ENCODE measurements at regions not wholly inside any gene's neighbourhood (a gene's known extent, or its start where the extent isn't known, plus 50 kb on each side); places are given as distances from the start of the nearest gene placed in this dataset.

DNA sequence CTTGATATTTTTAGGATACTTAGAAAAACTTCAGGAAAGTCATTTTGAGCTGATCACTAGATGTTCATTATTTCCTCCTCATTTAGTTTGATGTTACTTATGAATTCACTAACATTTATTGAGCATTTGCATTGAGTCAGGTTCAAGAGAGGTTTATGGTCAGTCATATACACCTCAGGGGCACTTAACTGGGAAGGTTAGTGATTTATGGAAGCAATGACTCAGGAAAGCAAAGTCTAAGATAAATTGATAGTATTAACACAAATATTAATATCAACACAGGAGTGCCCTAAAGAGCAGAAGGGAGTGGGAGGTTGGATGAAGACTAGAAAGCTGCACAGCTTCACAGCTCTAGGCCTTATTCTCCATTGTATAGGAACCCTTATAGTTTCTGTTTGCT, 177.0 kb upstream of the TNFAIP3 start:
- Histone ChIP-seq H4K20me1 (replicated peaks in 1 of 2; ENCODE audit: control insufficient read depth in 1 of 2, insufficient read depth in 2 of 2, low read length in 2 of 2) (no peaks in the 10 kb centered on the region), H2BK20ac (ENCODE audit: low read length) (no peak overlapping the region), H3K79me2 (ENCODE audit: control insufficient read depth in 1 of 2, insufficient read depth in 2 of 2, low read length in 2 of 2) (no peaks in the 10 kb centered on the region), H2BK12ac (ENCODE audit: low read depth, low read length) (no peak overlapping the region), H3K56ac (replicated peaks; ENCODE audit: insufficient read length, low read depth, low read length) (no peak overlapping the region), H2AK5ac (ENCODE audit: low read depth, low read length) (no peak overlapping the region), H2BK5ac (ENCODE audit: low read depth, low read length) (no peak overlapping the region), H3K18ac (ENCODE audit: extremely low read depth, low read length) (no peak overlapping the region), H3K23me2 (ENCODE audit: low read depth, low read length) (no peaks in the 10 kb centered on the region), H4K8ac (ENCODE audit: extremely low read depth, insufficient read depth, low read length) (no peak overlapping the region), H3K23ac (ENCODE audit: insufficient read length) (no peak overlapping the region), H4K5ac (ENCODE audit: insufficient read length, low read depth, low read length) (no peak overlapping the region), H3K4me3 (ENCODE audit: extremely low read depth in 1 of 4, insufficient read depth in 2 of 4, low read depth in 3 of 4, low read length in 4 of 4) (no peak overlapping the region), H3K4ac (replicated peaks; ENCODE audit: insufficient read length, low read depth, low read length) (no peak overlapping the region), H3K14ac (ENCODE audit: insufficient read length) (no peak overlapping the region), H3K27me3 (replicated peaks in 1 of 4; ENCODE audit: control insufficient read depth in 3 of 4, extremely low read depth in 1 of 4, insufficient read depth in 3 of 4, low read length in 3 of 4) (no peaks in the 10 kb centered on the region), H3K27ac (ENCODE audit: low read depth, low read length) (no peak overlapping the region), H3K79me1 (ENCODE audit: low read depth, low read length) (no peaks in the 10 kb centered on the region), H3K4me2 (ENCODE audit: insufficient read depth in 1 of 2, low read depth in 2 of 2, low read length in 2 of 2) (no peak overlapping the region), H3K9ac (replicated peaks in 1 of 4; ENCODE audit: extremely low read depth in 1 of 4, low read depth in 3 of 4, low read length in 3 of 4) (no peak overlapping the region), H3K9me3 (ENCODE audit: insufficient read depth in 2 of 2, low read depth in 1 of 2, low read length in 1 of 2) (no peaks in the 10 kb centered on the region), H4K91ac (replicated peaks; ENCODE audit: insufficient read length, low read length) (no peak overlapping the region), H2BK15ac (ENCODE audit: low read length) (no peak overlapping the region), H3K4me1 (replicated peaks in 1 of 4; ENCODE audit: control insufficient read depth in 3 of 4, insufficient read depth in 4 of 4, low read length in 3 of 4) (no peaks in the 10 kb centered on the region), H2AFZ (ENCODE audit: low read length) (no peak overlapping the region), H2BK120ac (replicated peaks; ENCODE audit: low read depth, low read length) (no peak overlapping the region), H3K36me3 (ENCODE audit: control insufficient read depth in 2 of 4, insufficient read depth in 4 of 4, low read length in 3 of 4) (no peaks in the 10 kb centered on the region)
- no peak for TF ChIP-seq PHF8 (conservative IDR thresholded peaks at IDR 0.05; ENCODE audit: low read depth, low read length)
- TF ChIP-seq CTBP2 (IDR thresholded peaks at IDR 0.05; ENCODE audit: borderline replicate concordance, insufficient read depth, insufficient read length, low read length): no peak
- TF ChIP-seq RBBP5 (IDR thresholded peaks at IDR 0.05; ENCODE audit: borderline replicate concordance, low read depth, low read length): no peak
- no peak for DNase-seq (ENCODE audit: low read depth in 1 of 2, low spot score in 2 of 2)
- ChIA-PET POLR2A (ENCODE audit: partially characterized antibody) (interaction anchor here (1.2 kb wide), 1 partner anchor 9 kb away, joined by 3 read pairs; no protein-coding TSS in a partner anchor), CTCF (ENCODE audit: partially characterized antibody) (interaction anchor here (0.6 to 1.4 kb wide), 3 partner anchors 17 to 257 kb away, joined by 3 to 4 read pairs (median 3); no protein-coding TSS in a partner anchor)
- no peak for FAIRE-seq

All from H1 (cell line).